ENCODE measurements at regions not wholly inside any gene's neighbourhood (a gene's known extent, or its start where the extent isn't known, plus 50 kb on each side); places are given as distances from the start of the nearest gene placed in this dataset.

DNA sequence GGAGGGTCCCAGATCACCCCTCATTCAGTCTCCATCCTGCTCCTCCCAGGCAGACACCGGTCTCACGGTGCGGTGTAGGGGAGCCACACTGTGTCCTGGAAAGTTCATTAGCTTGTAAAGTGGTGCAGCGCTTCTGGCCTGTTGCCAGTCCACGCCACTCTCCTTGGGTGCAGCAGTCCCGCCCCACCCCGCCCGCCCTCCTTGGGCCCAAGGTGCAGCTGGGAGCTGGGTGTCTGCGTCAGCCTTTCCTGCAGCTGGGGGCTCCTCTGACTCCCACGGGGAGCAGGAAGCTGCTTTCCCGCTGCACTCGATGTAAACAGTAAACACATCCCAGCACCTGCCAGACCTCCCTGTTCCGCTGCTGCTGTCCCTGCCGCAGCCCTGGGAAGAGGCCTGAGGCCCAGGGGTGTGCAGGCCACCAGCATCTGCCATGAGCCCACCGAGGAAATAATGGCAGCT is 53.8 kb upstream of the ASB18 start:
- H3K4me3 ChIP-seq (ENCODE audit: low read length in 2 of 2) = no peak overlapping the region
- no peaks in the 10 kb centered on the region for H3K4me1 ChIP-seq (ENCODE audit: control insufficient read depth in 2 of 2, insufficient read depth in 2 of 2, low read length in 2 of 2)
- H3K27me3 ChIP-seq (ENCODE audit: control insufficient read depth in 2 of 2, insufficient read depth in 1 of 2, low read length in 1 of 2) = no peaks in the 10 kb centered on the region
- no peak for DNase-seq (ENCODE audit: low read depth in 6 of 9, low spot score in 9 of 9)
- H3K27ac ChIP-seq (ENCODE audit: low read depth in 1 of 2, low read length in 1 of 2) = no peak overlapping the region
- no peaks in the 10 kb centered on the region for H3K9me3 ChIP-seq (ENCODE audit: control insufficient read depth in 2 of 2, insufficient read depth in 1 of 2, low read length in 1 of 2)
- no peaks in the 10 kb centered on the region for H3K36me3 ChIP-seq (ENCODE audit: control insufficient read depth in 2 of 2, insufficient read depth in 2 of 2, low read length in 1 of 2)
- WGBS = 79% methylated on average over 15 of the region's 15 CpGs

DNA sequence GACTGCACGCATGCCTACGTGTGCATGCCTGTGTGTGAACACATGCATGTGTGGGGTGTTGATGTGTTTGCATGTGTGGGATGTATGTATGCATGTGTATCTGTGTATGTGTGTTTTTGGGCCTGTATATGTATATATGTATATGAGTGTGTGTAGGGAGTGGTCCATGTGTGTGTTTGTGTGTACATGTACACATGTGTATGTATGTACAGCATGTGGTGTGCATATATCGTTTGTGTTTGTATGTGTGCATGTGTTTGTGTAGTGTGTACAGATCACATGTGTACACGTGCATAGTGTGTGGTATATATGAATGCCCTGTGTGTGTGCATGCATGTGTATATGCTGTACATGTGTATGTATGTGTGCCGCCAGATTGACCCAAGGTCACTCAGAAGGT is 54.2 kb upstream of the ASB18 start:
- 96% methylated on average over 5 of the region's 5 CpGs for WGBS
- H3K36me3 ChIP-seq (ENCODE audit: control insufficient read depth in 2 of 2, insufficient read depth in 2 of 2, low read length in 1 of 2) = no peaks in the 10 kb centered on the region
- no peaks in the 10 kb centered on the region for H3K27me3 ChIP-seq (ENCODE audit: control insufficient read depth in 2 of 2, insufficient read depth in 1 of 2, low read length in 1 of 2)
- no peak overlapping the region for H3K4me3 ChIP-seq (ENCODE audit: low read length in 2 of 2)
- no peaks in the 10 kb centered on the region for H3K4me1 ChIP-seq (ENCODE audit: control insufficient read depth in 2 of 2, insufficient read depth in 2 of 2, low read length in 2 of 2)
- H3K9me3 ChIP-seq (ENCODE audit: control insufficient read depth in 2 of 2, insufficient read depth in 1 of 2, low read length in 1 of 2) = no peaks in the 10 kb centered on the region
- no peak overlapping the region for H3K27ac ChIP-seq (ENCODE audit: low read depth in 1 of 2, low read length in 1 of 2)
- no peak for DNase-seq (ENCODE audit: low read depth in 6 of 9, low spot score in 9 of 9)

DNA sequence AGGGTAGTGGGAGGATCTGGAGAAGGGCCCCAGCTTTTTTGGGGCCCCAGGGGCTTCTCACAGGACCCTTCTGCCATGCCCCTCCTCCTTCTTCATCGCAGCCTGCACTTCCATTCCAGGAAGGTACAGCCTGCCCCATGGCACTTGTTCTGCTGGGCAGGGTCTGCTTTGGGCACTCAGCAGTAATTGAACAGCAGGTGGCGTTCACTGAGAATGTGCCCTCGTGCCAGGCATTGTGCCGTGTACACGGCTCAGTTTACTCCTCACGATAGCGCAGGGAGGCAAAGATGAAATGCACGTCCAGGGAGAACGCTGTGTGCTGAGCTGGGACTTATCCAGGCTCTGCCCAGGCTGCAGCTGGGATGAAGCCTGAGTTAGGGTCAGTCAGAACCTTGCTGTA is 54.8 kb upstream of the ASB18 start:
- WGBS = 97% methylated on average over 9 of the region's 9 CpGs
- no peaks in the 10 kb centered on the region for H3K36me3 ChIP-seq (ENCODE audit: control insufficient read depth in 2 of 2, insufficient read depth in 2 of 2, low read length in 1 of 2)
- no peaks in the 10 kb centered on the region for H3K9me3 ChIP-seq (ENCODE audit: control insufficient read depth in 2 of 2, insufficient read depth in 1 of 2, low read length in 1 of 2)

DNA sequence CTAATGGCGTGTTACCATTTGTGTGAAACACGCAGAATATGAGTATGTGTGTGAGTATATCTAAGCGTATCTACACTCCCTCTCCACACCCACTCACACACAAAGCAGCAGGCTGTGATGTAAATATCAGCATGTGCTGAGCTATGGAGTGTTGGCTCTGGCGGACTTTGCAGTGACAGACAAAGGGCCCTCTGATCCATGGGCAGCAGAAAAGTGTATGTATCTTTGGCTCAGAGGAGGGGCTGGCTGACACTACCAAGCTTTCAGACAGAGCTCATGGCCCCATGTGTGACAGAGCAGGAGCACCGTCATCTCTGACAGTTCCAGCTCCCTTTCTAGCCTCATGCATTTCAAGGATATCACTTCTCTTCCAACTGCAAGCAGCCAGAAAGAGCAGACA is 57.2 kb upstream of the ASB18 start:
- H3K27ac ChIP-seq (ENCODE audit: low read depth in 1 of 2, low read length in 1 of 2) = no peak overlapping the region
- H3K4me1 ChIP-seq (ENCODE audit: control insufficient read depth in 2 of 2, insufficient read depth in 2 of 2, low read length in 2 of 2) = no peaks in the 10 kb centered on the region

More for the DNA sequence above, 54.8 kb upstream of the ASB18 start:
- Histone ChIP-seq H3K4me1 (ENCODE audit: control insufficient read depth in 2 of 2, insufficient read depth in 2 of 2, low read length in 2 of 2) (no peaks in the 10 kb centered on the region), H3K27ac (ENCODE audit: low read depth in 1 of 2, low read length in 1 of 2) (no peak overlapping the region), H3K27me3 (ENCODE audit: control insufficient read depth in 2 of 2, insufficient read depth in 1 of 2, low read length in 1 of 2) (no peaks in the 10 kb centered on the region), H3K4me3 (ENCODE audit: low read length in 2 of 2) (no peak overlapping the region)
- no peak for DNase-seq (ENCODE audit: low read depth in 6 of 9, low spot score in 9 of 9)

DNA sequence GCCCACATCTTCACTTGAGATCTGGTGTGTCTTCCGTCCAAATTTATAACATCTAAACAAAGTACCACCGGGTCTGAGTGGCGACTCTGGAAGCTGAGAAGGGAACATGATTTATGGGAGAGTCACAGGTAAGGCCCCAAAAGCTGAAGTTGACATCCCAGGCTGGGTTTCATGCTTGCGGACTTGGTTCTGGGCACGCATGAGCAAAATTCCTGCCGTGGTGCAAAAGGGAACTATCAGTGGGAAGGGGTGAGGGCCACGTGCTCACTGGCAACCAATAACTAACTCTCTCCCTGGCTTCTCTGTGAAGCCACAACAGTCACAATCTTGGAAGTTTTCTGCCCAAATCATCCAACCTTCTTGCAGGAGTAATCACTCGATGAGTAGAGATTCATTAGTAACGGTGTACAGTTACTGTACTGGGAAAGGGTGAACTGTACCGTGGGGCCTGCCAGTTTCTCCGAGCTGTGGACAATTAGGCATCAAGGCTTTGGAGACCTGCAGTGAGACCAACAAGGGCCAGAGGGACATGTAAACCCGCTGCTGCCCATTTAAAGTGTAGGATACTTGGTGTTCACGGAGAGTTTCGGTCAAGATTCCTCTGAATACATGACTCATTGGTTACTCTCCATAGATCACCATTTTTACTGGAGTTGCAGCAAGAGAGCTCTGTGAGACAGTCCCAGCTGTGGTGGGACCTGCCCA is 69.4 kb upstream of the ASB18 start:
- H3K27ac ChIP-seq (ENCODE audit: low read depth in 1 of 2, low read length in 1 of 2) = no peak overlapping the region
- H3K27me3 ChIP-seq (ENCODE audit: control insufficient read depth in 2 of 2, insufficient read depth in 1 of 2, low read length in 1 of 2) = no peaks in the 10 kb centered on the region
- 95% methylated on average over 14 of the region's 14 CpGs for WGBS
- H3K4me1 ChIP-seq (ENCODE audit: control insufficient read depth in 2 of 2, insufficient read depth in 2 of 2, low read length in 2 of 2) = no peaks in the 10 kb centered on the region
- DNase-seq (ENCODE audit: low read depth in 6 of 9, low spot score in 9 of 9) = no peak
- H3K9me3 ChIP-seq (ENCODE audit: control insufficient read depth in 2 of 2, insufficient read depth in 1 of 2, low read length in 1 of 2) = no peaks in the 10 kb centered on the region
- H3K36me3 ChIP-seq (ENCODE audit: control insufficient read depth in 2 of 2, insufficient read depth in 2 of 2, low read length in 1 of 2) = no peaks in the 10 kb centered on the region
- H3K4me3 ChIP-seq (ENCODE audit: low read length in 2 of 2) = no peak overlapping the region

More for the DNA sequence above, 57.2 kb upstream of the ASB18 start:
- no peaks in the 10 kb centered on the region for H3K36me3 ChIP-seq (ENCODE audit: control insufficient read depth in 2 of 2, insufficient read depth in 2 of 2, low read length in 1 of 2)
- WGBS = 98% methylated on average over 5 of the region's 5 CpGs
- no peak for DNase-seq (ENCODE audit: low read depth in 6 of 9, low spot score in 9 of 9)
- H3K27me3 ChIP-seq (ENCODE audit: control insufficient read depth in 2 of 2, insufficient read depth in 1 of 2, low read length in 1 of 2) = no peaks in the 10 kb centered on the region
- H3K9me3 ChIP-seq (ENCODE audit: control insufficient read depth in 2 of 2, insufficient read depth in 1 of 2, low read length in 1 of 2) = no peaks in the 10 kb centered on the region
- H3K4me3 ChIP-seq (ENCODE audit: low read length in 2 of 2) = no peak overlapping the region

GRCh38 chr2:236334122-236334876 is 70.1 kb upstream of the ASB18 start:
- Histone ChIP-seq H3K9me3 (ENCODE audit: control insufficient read depth in 2 of 2, insufficient read depth in 1 of 2, low read length in 1 of 2) (no peaks in the 10 kb centered on the region), H3K36me3 (ENCODE audit: control insufficient read depth in 2 of 2, insufficient read depth in 2 of 2, low read length in 1 of 2) (no peaks in the 10 kb centered on the region), H3K4me1 (ENCODE audit: control insufficient read depth in 2 of 2, insufficient read depth in 2 of 2, low read length in 2 of 2) (no peaks in the 10 kb centered on the region), H3K4me3 (ENCODE audit: low read length in 2 of 2) (no peak overlapping the region), H3K27ac (ENCODE audit: low read depth in 1 of 2, low read length in 1 of 2) (no peak overlapping the region), H3K27me3 (ENCODE audit: control insufficient read depth in 2 of 2, insufficient read depth in 1 of 2, low read length in 1 of 2) (peaks cover 0 to 4% of the 10 kb centered on the region in 2 donors)
- DNase-seq (ENCODE audit: low read depth in 6 of 9, low spot score in 9 of 9) = no peak
- WGBS = 91% methylated on average over 10 of the region's 10 CpGs

DNA sequence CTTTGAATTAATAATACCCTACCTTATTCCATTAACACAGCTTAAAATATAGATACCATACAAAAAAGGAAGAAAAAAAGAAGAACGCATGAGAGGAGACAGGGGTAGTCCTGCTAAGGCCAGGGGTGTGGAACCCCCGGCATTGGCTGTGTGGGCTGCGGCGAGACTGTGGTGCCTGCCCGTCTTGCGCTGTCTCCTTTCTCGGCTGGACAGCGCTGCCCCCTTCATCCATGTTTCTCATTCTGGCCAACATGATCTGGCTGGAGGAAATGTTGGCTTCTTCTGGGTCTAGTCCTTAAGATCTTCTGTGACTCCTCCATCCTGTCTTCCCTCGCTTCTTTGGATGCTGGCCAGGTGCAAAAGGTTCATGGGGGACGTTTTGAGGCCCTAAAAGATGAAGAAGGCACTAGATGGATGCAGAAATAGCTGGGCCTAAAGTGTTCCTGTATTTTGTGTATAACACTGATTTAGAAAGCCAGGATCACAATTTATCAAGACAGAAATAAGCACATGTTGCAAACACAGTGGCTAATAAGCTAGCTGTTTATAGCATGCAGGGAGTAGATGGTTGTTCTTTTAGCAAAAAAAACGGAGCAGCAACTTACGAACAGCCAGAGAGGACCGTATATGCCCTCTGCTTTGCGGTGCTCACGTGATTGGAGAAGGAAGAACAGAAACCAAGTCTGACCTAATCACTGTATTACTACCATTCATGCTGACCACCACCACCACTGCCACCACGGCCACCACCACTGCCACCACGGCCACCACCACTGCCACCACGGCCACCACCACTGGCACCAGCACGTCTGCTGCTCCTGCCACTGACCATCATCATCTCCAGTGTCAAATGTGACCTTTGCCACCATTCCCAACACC is 71.7 kb upstream of the ASB18 start:
- no peak for DNase-seq (ENCODE audit: low read depth in 6 of 9, low spot score in 9 of 9)
- 92% methylated on average over 19 of the region's 19 CpGs for WGBS

DNA sequence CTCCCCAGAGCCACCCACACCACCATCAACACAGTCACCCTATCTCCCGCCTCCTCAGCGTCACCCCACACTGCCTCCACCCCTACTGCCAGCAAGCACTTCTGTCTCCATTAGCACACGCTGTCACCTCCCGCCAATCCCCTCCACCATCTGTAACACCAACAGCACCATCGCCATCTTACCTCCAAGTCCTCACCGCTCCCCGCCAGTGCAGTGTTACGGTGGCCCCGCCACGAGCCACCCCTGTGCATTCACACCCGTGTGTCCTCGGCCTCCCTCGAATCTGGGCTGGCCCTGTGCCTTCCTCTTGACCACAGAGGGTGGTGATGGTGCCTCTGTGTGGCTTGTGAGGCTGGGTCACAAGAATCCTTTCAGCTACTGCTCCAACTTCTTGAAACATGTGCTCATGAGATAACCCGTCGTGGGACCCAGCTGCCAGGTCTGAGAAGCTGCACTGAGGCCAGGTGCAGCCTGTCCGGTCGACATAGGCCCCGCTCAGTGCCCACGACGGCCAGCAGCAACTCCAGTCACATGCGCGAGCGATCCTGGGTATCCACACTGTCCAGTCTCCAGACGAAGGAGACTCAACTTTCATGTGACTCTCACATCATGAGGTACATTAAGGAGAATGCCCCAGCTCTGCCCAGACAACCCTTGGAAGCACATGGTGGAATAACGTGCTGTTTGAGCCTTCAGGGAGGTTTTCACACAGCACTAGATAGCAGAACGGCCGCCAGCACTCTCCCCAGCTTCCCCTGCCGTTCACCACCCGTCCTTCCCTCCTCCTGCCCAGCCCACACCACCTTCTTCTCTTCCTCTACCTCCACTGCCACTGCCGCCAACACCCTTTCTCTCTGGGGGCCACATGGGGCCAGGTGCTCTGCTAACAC is 72.6 kb upstream of the ASB18 start:
- H3K4me3 ChIP-seq (ENCODE audit: low read length in 2 of 2) = no peak overlapping the region
- no peaks in the 10 kb centered on the region for H3K4me1 ChIP-seq (ENCODE audit: control insufficient read depth in 2 of 2, insufficient read depth in 2 of 2, low read length in 2 of 2)
- H3K9me3 ChIP-seq (ENCODE audit: control insufficient read depth in 2 of 2, insufficient read depth in 1 of 2, low read length in 1 of 2) = no peaks in the 10 kb centered on the region
- H3K27me3 ChIP-seq (ENCODE audit: control insufficient read depth in 2 of 2, insufficient read depth in 1 of 2, low read length in 1 of 2) = peaks cover 0 to 4% of the 10 kb centered on the region in 2 donors
- 95% methylated on average over 30 of the region's 30 CpGs for WGBS
- no peaks in the 10 kb centered on the region for H3K36me3 ChIP-seq (ENCODE audit: control insufficient read depth in 2 of 2, insufficient read depth in 2 of 2, low read length in 1 of 2)
- no peak overlapping the region for H3K27ac ChIP-seq (ENCODE audit: low read depth in 1 of 2, low read length in 1 of 2)
- DNase-seq (ENCODE audit: low read depth in 6 of 9, low spot score in 9 of 9) = no peak

More for the DNA sequence above, 71.7 kb upstream of the ASB18 start:
- H3K27me3 ChIP-seq (ENCODE audit: control insufficient read depth in 2 of 2, insufficient read depth in 1 of 2, low read length in 1 of 2) = peaks cover 0 to 4% of the 10 kb centered on the region in 2 donors
- H3K4me3 ChIP-seq (ENCODE audit: low read length in 2 of 2) = no peak overlapping the region
- no peaks in the 10 kb centered on the region for H3K4me1 ChIP-seq (ENCODE audit: control insufficient read depth in 2 of 2, insufficient read depth in 2 of 2, low read length in 2 of 2)
- no peaks in the 10 kb centered on the region for H3K9me3 ChIP-seq (ENCODE audit: control insufficient read depth in 2 of 2, insufficient read depth in 1 of 2, low read length in 1 of 2)
- no peak overlapping the region for H3K27ac ChIP-seq (ENCODE audit: low read depth in 1 of 2, low read length in 1 of 2)
- H3K36me3 ChIP-seq (ENCODE audit: control insufficient read depth in 2 of 2, insufficient read depth in 2 of 2, low read length in 1 of 2) = no peaks in the 10 kb centered on the region
